DND-41 (cell line): ENCODE measurements at regions not wholly inside any gene's neighbourhood (a gene's known extent, or its start where the extent isn't known, plus 50 kb on each side); places are given as distances from the start of the nearest gene placed in this dataset.

Source experiments
- ATAC-seq: fragments of 200-7000 bp; cut with Tn5 transposase; 3 replicates; pipeline ENCODE4 v1.9.1; 2021; ENCODE audit warnings: low read depth; ENCODE audit not compliant: insufficient read depth
- DNase-seq: peaks from one replicate; pipeline ENCODE4 v3.0.0-alpha.2; 2020
- H2AFZ ChIP-seq: 2 replicates; pipeline ENCODE4 v1.6.0; 2012; ENCODE audit warnings: low read depth, low read length
- H3K27ac ChIP-seq: 2 replicates; pipeline ENCODE4 v1.5.1; 2012; ENCODE audit warnings: low read length, inconsistent platforms
- H3K27me3 ChIP-seq: fragments of 200-600 bp; sonication (generic); 2 replicates; pipeline ENCODE4 v1.6.0; 2012; ENCODE audit warnings: low read length, mild to moderate bottlenecking, inconsistent platforms; ENCODE audit not compliant: insufficient read depth, poor library complexity
- H3K36me3 ChIP-seq: 2 replicates; pipeline ENCODE4 v1.5.1; 2012; ENCODE audit warnings: low read length, inconsistent platforms; ENCODE audit not compliant: insufficient read depth
- H3K4me1 ChIP-seq: 2 replicates; pipeline ENCODE4 v1.5.1; 2012; ENCODE audit warnings: mild to moderate bottlenecking, low read length; ENCODE audit not compliant: insufficient read depth
- H3K4me2 ChIP-seq: 2 replicates; pipeline ENCODE4 v1.6.0; 2012; ENCODE audit warnings: mild to moderate bottlenecking, moderate library complexity, low read length, inconsistent platforms; ENCODE audit not compliant: insufficient read depth
- H3K4me3 ChIP-seq, 2 experiments: fragments of 200-600 bp in 1 of 2; shearing (Covaris generic) in 1 of 2; 2 replicates each; pipeline ENCODE4 v1.5.1; 2012 to 2016; ENCODE audit warnings: inconsistent platforms in 2 of 2, low read length in 2 of 2, mild to moderate bottlenecking in 2 of 2, low read depth in 1 of 2, moderate library complexity in 1 of 2
- H3K79me2 ChIP-seq: 2 replicates; pipeline ENCODE4 v1.6.0; 2012; ENCODE audit warnings: low read length, inconsistent platforms; ENCODE audit not compliant: insufficient read depth
- H3K9ac ChIP-seq: 2 replicates; pipeline ENCODE4 v1.6.0; 2012; ENCODE audit warnings: low read depth, mild to moderate bottlenecking, inconsistent platforms, low read length, moderate library complexity
- H3K9me3 ChIP-seq: 2 replicates; pipeline ENCODE4 v1.5.1; 2012; ENCODE audit warnings: low read length, moderate library complexity, mild to moderate bottlenecking, inconsistent platforms; ENCODE audit not compliant: insufficient read depth, severe bottlenecking
- H4K20me1 ChIP-seq: 2 replicates; pipeline ENCODE4 v1.6.0; 2012; ENCODE audit warnings: low read length; ENCODE audit not compliant: insufficient read depth
- CTCF ChIP-seq: IDR thresholded peaks from 2 replicates; pipeline ENCODE4 v1.5.1; 2012; ENCODE audit warnings: borderline replicate concordance, low read length, moderate library complexity, mild to moderate bottlenecking; ENCODE audit not compliant: poor library complexity, severe bottlenecking; ENCODE audit errors: extremely low read depth
- EZH2 ChIP-seq: IDR thresholded peaks from 3 replicates; pipeline ENCODE4 v1.6.1; 2012; ENCODE audit warnings: borderline replicate concordance, low read depth, mild to moderate bottlenecking, moderate library complexity, low read length, inconsistent platforms; ENCODE audit not compliant: severe bottlenecking

- Histone ChIP-seq H2AFZ (no peak overlapping the region), H3K4me2 (no peak overlapping the region), H3K9me3 (no peaks in the 10 kb centered on the region), H3K27me3 (no peaks in the 10 kb centered on the region), H4K20me1 (no peaks in the 10 kb centered on the region), H3K9ac (no peak overlapping the region), H3K36me3 (no peaks in the 10 kb centered on the region), H3K4me1 (no peaks in the 10 kb centered on the region), H3K27ac (no peak overlapping the region), H3K4me3 (no peak overlapping the region), H3K79me2 (no peaks in the 10 kb centered on the region)
- DNase-seq (no peak), ATAC-seq (no peak)
- no peak for TF ChIP-seq CTCF
- no peak for TF ChIP-seq EZH2
Measured at GRCh38 chr15:26287381-26287780, 424.3 kb upstream of the ATP10A start.

GRCh38 chr15:26280281-26280680, 417.2 kb upstream of the ATP10A start:
- Histone ChIP-seq H3K36me3 (no peaks in the 10 kb centered on the region), H4K20me1 (no peaks in the 10 kb centered on the region), H3K9ac (no peak overlapping the region), H2AFZ (no peak overlapping the region), H3K4me1 (no peaks in the 10 kb centered on the region), H3K4me3 (no peak overlapping the region), H3K4me2 (no peak overlapping the region), H3K27me3 (no peaks in the 10 kb centered on the region), H3K27ac (no peak overlapping the region), H3K79me2 (no peaks in the 10 kb centered on the region), H3K9me3 (no peaks in the 10 kb centered on the region)
- TF ChIP-seq CTCF: no peak
- no peak for DNase-seq
- no peak for ATAC-seq

GRCh38 chr15:26261966-26262365, 398.8 kb upstream of the ATP10A start:
- H3K36me3 ChIP-seq: no peaks in the 10 kb centered on the region
- H3K4me1 ChIP-seq: no peaks in the 10 kb centered on the region
- no peak for DNase-seq
- H3K9me3 ChIP-seq: no peaks in the 10 kb centered on the region
- H4K20me1 ChIP-seq: no peaks in the 10 kb centered on the region
- H3K27me3 ChIP-seq: no peaks in the 10 kb centered on the region
- no peaks in the 10 kb centered on the region for H3K79me2 ChIP-seq
- H3K4me2 ChIP-seq: no peak overlapping the region
- H2AFZ ChIP-seq: no peak overlapping the region
- no peak overlapping the region for H3K9ac ChIP-seq
- H3K27ac ChIP-seq: no peak overlapping the region
- no peak for TF ChIP-seq CTCF
- no peak for TF ChIP-seq EZH2
- H3K4me3 ChIP-seq: no peak overlapping the region
- no peak for ATAC-seq

- H3K27me3 ChIP-seq: no peaks in the 10 kb centered on the region
- no peak overlapping the region for H3K27ac ChIP-seq
- ATAC-seq (no peak), DNase-seq (no peak)
- H3K9ac ChIP-seq: no peak overlapping the region
- H4K20me1 ChIP-seq: no peaks in the 10 kb centered on the region
- no peaks in the 10 kb centered on the region for H3K9me3 ChIP-seq
- TF ChIP-seq EZH2 (no peak), CTCF (no peak)
- no peak overlapping the region for H3K4me3 ChIP-seq
- H3K4me1 ChIP-seq: no peaks in the 10 kb centered on the region
- no peak overlapping the region for H2AFZ ChIP-seq
- no peaks in the 10 kb centered on the region for H3K36me3 ChIP-seq
- no peak overlapping the region for H3K4me2 ChIP-seq
- no peaks in the 10 kb centered on the region for H3K79me2 ChIP-seq
Measured at GRCh38 chr15:26261413-26261812, 398.3 kb upstream of the ATP10A start.
